GM12874 (cell line): ENCODE measurements at regions not wholly inside any gene's neighbourhood (a gene's known extent, or its start where the extent isn't known, plus 50 kb on each side); places are given as distances from the start of the nearest gene placed in this dataset.
A peak's percentile ranks its signal among the peaks of the same experiment; 100 is the strongest.

ENCODE experiments used
- CTCF ChIP-seq: IDR thresholded peaks from 2 replicates; pipeline ENCODE4 v1.5.1; 2011; ENCODE audit warnings: low read depth, mild to moderate bottlenecking, control low read depth, low read length, moderate library complexity; ENCODE audit not compliant: insufficient read depth

DNA sequence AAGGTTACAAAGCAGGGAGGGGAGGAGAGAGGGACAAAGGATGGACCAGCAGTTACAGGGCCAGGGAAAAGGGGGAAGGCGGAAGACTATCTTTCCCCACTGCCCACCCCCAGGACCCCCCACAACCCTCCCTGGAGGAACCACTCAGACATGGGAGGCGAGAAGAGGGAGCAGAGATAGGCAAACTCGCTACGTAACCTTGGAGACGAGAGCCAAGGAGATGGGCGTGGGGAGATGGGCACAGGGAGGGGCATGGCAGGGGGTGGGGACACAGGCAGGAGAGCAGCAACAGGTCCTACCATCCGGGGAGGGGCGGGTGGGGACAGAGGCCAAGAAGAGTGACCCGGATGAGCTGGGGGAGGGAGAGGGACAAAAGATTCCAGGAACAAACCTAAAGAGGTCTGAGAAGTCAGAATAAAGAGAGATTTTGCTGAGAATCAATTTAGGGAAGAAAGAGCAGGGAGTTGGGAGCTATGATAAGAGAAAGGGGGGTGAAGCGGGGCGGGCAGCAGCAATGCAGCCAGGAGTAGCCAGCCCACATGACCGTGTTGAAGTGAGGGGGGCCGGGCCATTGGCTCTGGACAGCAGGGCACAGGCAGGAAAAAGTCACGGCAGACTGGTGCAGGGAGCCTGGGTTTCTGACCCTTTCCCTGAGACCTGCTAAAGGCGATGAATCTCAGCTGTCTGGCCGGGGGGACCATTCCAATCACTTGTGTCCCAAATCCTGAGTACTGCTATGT, 128.4 kb downstream of the BUD13 start:
- no peak for TF ChIP-seq CTCF

GRCh38 chr11:116643521-116643920, 129.3 kb downstream of the BUD13 start:
- TF ChIP-seq CTCF, result no peak

GRCh38 chr11:116642902-116643301, 129.9 kb downstream of the BUD13 start:
- no peak for TF ChIP-seq CTCF

DNA sequence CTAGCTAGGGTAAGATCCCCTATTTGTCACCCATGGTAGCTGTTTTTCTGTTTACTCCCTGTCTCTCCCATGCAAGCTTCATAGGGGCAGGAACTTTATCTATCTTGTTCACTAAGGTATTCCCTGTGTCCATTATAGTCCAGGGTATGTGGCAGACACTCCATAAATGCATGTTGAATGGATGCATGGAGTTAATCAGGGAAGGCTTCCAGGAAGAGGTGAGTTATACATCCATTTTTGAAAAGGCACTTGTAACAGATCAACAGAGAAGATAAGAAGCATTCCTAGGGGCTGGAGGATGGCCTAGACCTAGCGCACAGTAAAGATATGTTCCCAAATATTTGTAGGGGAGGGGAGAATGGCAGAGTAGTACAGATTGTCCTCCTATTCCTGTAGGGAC, 130.3 kb downstream of the BUD13 start:
- no peak for TF ChIP-seq CTCF

DNA sequence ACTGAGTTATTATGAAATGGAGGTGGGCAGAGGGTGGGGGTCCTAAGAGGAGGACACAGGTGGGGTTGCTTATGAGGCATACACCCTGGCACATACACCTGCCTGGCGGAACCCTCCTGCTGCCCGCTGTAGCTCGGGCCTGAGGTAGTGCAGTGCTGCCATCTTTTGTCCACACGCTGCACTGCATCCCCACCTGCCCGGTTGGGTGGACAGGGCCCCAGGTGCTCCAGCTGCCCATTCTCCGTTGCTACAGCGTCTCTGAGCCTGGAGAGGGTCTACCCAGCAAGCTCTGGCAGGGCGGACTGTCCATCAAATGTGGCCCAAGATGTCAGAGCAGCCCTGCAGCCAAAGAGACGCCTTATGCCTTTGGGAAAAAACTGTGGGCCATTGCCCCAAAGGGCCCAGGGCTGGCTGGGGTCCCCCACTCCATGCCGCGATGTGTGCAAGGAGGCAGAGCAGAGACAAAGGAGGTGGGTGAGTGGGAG, 131.2 kb downstream of the BUD13 start:
- peak; percentile 91 for TF ChIP-seq CTCF

GRCh38 chr11:116640641-116641402, 132.0 kb downstream of the BUD13 start:
- TF ChIP-seq CTCF, result no peak

DNA sequence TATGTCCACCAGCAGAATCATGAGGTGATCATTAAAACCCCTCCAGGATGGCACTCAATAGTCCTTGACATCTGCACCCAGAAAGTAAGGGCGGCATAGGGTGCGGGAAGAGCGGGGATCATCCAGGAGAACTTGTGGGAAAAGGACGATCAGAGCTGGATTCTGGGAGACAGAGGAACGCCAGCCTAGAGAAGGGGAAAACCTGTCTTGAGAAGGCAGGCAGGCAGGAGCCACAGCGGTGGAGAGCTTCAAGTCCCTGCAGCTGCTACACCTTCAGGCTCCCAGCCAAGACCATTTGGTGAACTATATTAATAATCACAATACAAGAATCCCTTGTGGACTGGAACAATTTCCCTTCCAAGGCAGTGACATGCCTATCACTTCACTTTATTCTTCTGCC, 134.3 kb downstream of the BUD13 start:
- TF ChIP-seq CTCF, result no peak
